ENCODE measurements at regions not wholly inside any gene's neighbourhood (a gene's known extent, or its start where the extent isn't known, plus 50 kb on each side); places are given as distances from the start of the nearest gene placed in this dataset.

DNA sequence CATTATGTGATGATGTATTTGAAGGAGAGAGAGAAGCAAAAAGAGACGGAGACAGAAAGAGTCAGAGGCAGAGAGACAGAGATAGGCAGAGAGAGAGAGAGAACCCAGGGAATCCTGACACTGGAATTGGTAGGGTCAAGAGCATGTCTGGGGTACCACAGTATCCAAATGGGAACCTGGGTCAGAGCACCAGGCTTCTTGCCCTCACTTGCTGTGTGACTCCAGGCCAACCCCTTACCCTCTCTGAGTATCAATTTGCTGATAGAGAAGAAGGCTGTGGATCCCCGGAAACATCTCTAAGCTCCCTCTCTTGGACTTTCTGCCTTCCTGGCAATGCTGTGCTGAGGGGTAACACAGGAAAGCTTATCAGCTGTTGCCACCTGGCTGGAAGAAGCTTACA, 385.3 kb upstream of the SULF2 start:
- TF ChIP-seq, protein P1, sequence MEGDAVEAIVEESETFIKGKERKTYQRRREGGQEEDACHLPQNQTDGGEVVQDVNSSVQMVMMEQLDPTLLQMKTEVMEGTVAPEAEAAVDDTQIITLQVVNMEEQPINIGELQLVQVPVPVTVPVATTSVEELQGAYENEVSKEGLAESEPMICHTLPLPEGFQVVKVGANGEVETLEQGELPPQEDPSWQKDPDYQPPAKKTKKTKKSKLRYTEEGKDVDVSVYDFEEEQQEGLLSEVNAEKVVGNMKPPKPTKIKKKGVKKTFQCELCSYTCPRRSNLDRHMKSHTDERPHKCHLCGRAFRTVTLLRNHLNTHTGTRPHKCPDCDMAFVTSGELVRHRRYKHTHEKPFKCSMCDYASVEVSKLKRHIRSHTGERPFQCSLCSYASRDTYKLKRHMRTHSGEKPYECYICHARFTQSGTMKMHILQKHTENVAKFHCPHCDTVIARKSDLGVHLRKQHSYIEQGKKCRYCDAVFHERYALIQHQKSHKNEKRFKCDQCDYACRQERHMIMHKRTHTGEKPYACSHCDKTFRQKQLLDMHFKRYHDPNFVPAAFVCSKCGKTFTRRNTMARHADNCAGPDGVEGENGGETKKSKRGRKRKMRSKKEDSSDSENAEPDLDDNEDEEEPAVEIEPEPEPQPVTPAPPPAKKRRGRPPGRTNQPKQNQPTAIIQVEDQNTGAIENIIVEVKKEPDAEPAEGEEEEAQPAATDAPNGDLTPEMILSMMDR (IDR thresholded peaks at IDR 0.05; ENCODE audit: low read depth, low read length): no peak
- TF ChIP-seq EZH2phosphoT487 (IDR thresholded peaks at IDR 0.05; ENCODE audit: low read depth): no peak
